ENCODE measurements at regions not wholly inside any gene's neighbourhood (a gene's known extent, or its start where the extent isn't known, plus 50 kb on each side); places are given as distances from the start of the nearest gene placed in this dataset.

- ATAC-seq (ENCODE audit: insufficient read depth, low FRiP score): no peak
- Histone ChIP-seq H3K9me3 (ENCODE audit: control insufficient read depth in 4 of 4, insufficient read depth in 3 of 4, low read length in 3 of 4) (peaks cover 0 to 2% (median 0%) of the 10 kb centered on the region in 4 donors), H3K4me3 (no peak overlapping the region), H3K27me3 (ENCODE audit: control insufficient read depth in 3 of 3, insufficient read depth in 3 of 3, low read length in 2 of 3) (no peaks in the 10 kb centered on the region), H3K36me3 (ENCODE audit: control insufficient read depth in 4 of 4, insufficient read depth in 4 of 4, low read length in 4 of 4) (no peaks in the 10 kb centered on the region), H3K4me1 (ENCODE audit: control insufficient read depth in 5 of 5, insufficient read depth in 5 of 5, low read length in 5 of 5) (peaks cover 0 to 6% (median 0%) of the 10 kb centered on the region in 5 donors), H3K9ac (ENCODE audit: insufficient read depth in 1 of 2, low read length in 2 of 2) (no peak overlapping the region), H3K27ac (ENCODE audit: low read depth in 1 of 2, low read length in 1 of 2) (no peak overlapping the region)
- no peak for DNase-seq
- WGBS, 2 donors: 97 to 100% methylated on average over 1 of the region's 1 CpG
- TF ChIP-seq, protein P1, sequence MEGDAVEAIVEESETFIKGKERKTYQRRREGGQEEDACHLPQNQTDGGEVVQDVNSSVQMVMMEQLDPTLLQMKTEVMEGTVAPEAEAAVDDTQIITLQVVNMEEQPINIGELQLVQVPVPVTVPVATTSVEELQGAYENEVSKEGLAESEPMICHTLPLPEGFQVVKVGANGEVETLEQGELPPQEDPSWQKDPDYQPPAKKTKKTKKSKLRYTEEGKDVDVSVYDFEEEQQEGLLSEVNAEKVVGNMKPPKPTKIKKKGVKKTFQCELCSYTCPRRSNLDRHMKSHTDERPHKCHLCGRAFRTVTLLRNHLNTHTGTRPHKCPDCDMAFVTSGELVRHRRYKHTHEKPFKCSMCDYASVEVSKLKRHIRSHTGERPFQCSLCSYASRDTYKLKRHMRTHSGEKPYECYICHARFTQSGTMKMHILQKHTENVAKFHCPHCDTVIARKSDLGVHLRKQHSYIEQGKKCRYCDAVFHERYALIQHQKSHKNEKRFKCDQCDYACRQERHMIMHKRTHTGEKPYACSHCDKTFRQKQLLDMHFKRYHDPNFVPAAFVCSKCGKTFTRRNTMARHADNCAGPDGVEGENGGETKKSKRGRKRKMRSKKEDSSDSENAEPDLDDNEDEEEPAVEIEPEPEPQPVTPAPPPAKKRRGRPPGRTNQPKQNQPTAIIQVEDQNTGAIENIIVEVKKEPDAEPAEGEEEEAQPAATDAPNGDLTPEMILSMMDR (IDR thresholded peaks at IDR 0.05; ENCODE audit: control extremely low read depth, extremely low read depth): no peak
Measured at GRCh38 chr6:40654828-40655227, 67.7 kb upstream of the LRFN2 start.

DNA sequence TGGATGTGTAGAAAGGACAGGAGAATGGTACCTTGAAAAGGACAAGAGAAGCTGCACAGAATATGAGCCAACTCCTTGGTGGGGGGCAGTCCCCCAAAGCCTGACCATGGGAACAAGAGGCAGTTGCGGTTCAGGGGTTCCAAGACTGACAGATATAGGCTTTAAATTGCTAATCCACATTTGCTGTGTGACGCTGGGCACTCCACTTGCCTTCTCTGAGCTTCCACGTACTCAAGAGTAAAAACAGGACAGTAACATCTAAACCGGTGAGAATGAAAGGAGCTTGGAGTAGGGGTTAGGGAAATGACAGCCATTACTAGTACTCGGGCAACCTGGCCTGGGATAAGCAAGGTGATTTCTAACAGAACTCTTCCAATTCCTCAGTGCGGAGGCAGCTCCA lies 57.9 kb upstream of the LRFN2 start:
- H3K4me1 ChIP-seq (ENCODE audit: control insufficient read depth in 5 of 5, insufficient read depth in 5 of 5, low read length in 5 of 5): peaks cover 0 to 16% (median 6%) of the 10 kb centered on the region in 5 donors
- H3K9ac ChIP-seq (ENCODE audit: insufficient read depth in 1 of 2, low read length in 2 of 2): no peak overlapping the region
- no peak overlapping the region for H3K4me3 ChIP-seq
- WGBS, 2 donors: 88 to 96% methylated on average over 6 of the region's 6 CpGs
- ATAC-seq (ENCODE audit: insufficient read depth, low FRiP score) (no peak), DNase-seq (no peak)
- H3K36me3 ChIP-seq (ENCODE audit: control insufficient read depth in 4 of 4, insufficient read depth in 4 of 4, low read length in 4 of 4): no peaks in the 10 kb centered on the region
- no peak overlapping the region for H3K27ac ChIP-seq (ENCODE audit: low read depth in 1 of 2, low read length in 1 of 2)
- TF ChIP-seq, protein P1 (IDR thresholded peaks at IDR 0.05; ENCODE audit: control extremely low read depth, extremely low read depth): no peak
- no peaks in the 10 kb centered on the region for H3K27me3 ChIP-seq (ENCODE audit: control insufficient read depth in 3 of 3, insufficient read depth in 3 of 3, low read length in 2 of 3)
- peaks cover 0 to 7% (median 0%) of the 10 kb centered on the region in 4 donors for H3K9me3 ChIP-seq (ENCODE audit: control insufficient read depth in 4 of 4, insufficient read depth in 3 of 4, low read length in 3 of 4)

DNA sequence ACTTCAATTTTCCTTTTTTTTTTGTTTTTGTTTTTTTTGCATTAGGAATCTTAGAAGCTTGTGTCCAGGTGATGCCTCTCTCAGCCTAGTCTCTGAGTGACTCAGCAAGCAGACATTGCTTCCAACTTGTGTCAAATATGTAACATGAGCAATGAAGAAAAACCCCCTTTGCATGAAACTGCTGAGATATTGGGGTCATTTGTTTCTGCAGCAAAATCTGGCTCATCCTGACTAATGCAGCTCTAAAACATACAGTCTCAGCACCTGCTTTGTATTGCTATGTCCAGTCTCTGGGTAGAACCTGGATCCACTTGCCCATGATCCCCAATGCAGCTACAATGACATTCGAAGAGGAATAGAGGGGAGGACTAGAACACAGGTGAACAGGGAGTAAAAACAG lies 55.7 kb upstream of the LRFN2 start:
- peaks cover 0 to 19% (median 6%) of the 10 kb centered on the region in 5 donors for H3K4me1 ChIP-seq (ENCODE audit: control insufficient read depth in 5 of 5, insufficient read depth in 5 of 5, low read length in 5 of 5)
- no peak overlapping the region for H3K27ac ChIP-seq (ENCODE audit: low read depth in 1 of 2, low read length in 1 of 2)
- no peak for DNase-seq
- no peaks in the 10 kb centered on the region for H3K36me3 ChIP-seq (ENCODE audit: control insufficient read depth in 4 of 4, insufficient read depth in 4 of 4, low read length in 4 of 4)
- H3K4me3 ChIP-seq: no peak overlapping the region
- peaks cover 0 to 5% (median 0%) of the 10 kb centered on the region in 4 donors for H3K9me3 ChIP-seq (ENCODE audit: control insufficient read depth in 4 of 4, insufficient read depth in 3 of 4, low read length in 3 of 4)
- no peak for ATAC-seq (ENCODE audit: insufficient read depth, low FRiP score)
- H3K9ac ChIP-seq (ENCODE audit: insufficient read depth in 1 of 2, low read length in 2 of 2): no peak overlapping the region
- WGBS, 2 donors: 92% methylated on average over 1 of the region's 1 CpG
- TF ChIP-seq, protein P1 (IDR thresholded peaks at IDR 0.05; ENCODE audit: control extremely low read depth, extremely low read depth): no peak
- H3K27me3 ChIP-seq (ENCODE audit: control insufficient read depth in 3 of 3, insufficient read depth in 3 of 3, low read length in 2 of 3): no peaks in the 10 kb centered on the region

- WGBS, 2 donors: 93 to 95% methylated on average over 5 of the region's 5 CpGs
- no peak overlapping the region for H3K9ac ChIP-seq (ENCODE audit: insufficient read depth in 1 of 2, low read length in 2 of 2)
- H3K36me3 ChIP-seq (ENCODE audit: control insufficient read depth in 4 of 4, insufficient read depth in 4 of 4, low read length in 4 of 4): no peaks in the 10 kb centered on the region
- H3K27ac ChIP-seq (ENCODE audit: low read depth in 1 of 2, low read length in 1 of 2): no peak overlapping the region
- DNase-seq (no peak), ATAC-seq (ENCODE audit: insufficient read depth, low FRiP score) (no peak)
- H3K4me1 ChIP-seq (ENCODE audit: control insufficient read depth in 5 of 5, insufficient read depth in 5 of 5, low read length in 5 of 5): peaks cover 0 to 19% (median 6%) of the 10 kb centered on the region in 5 donors
- no peaks in the 10 kb centered on the region for H3K27me3 ChIP-seq (ENCODE audit: control insufficient read depth in 3 of 3, insufficient read depth in 3 of 3, low read length in 2 of 3)
- H3K9me3 ChIP-seq (ENCODE audit: control insufficient read depth in 4 of 4, insufficient read depth in 3 of 4, low read length in 3 of 4): peaks cover 0 to 5% (median 0%) of the 10 kb centered on the region in 4 donors
- TF ChIP-seq, protein P1 (IDR thresholded peaks at IDR 0.05; ENCODE audit: control extremely low read depth, extremely low read depth): no peak
- no peak overlapping the region for H3K4me3 ChIP-seq
Measured at GRCh38 chr6:40642190-40642589, 55.0 kb upstream of the LRFN2 start.
